Right lobe of liver (tissue), 4 donors: ENCODE measurements at regions not wholly inside any gene's neighbourhood (a gene's known extent, or its start where the extent isn't known, plus 50 kb on each side); places are given as distances from the start of the nearest gene placed in this dataset.

Source experiments
- POLR2A ChIP-seq: fragments of 450-650 bp; IDR thresholded peaks from one replicate; pipeline ENCODE4 v1.6.1; 2017; ENCODE audit warnings: antibody characterized with exemption, mild to moderate bottlenecking
- TF ChIP-seq, protein P1 (sequence below), 4 donors: fragments of 200-600 bp in 3 of 4; fragments of 450-650 bp in 1 of 4; IDR thresholded peaks; one replicate each; pipeline versions ENCODE4 v1.5.1 to v1.8.0; 2016 to 2022; ENCODE audit warnings: antibody characterized with exemption in 4 of 4, mild to moderate bottlenecking in 2 of 4
- donor health status: DM: no; HTN: no; CAD: no.
- donor health status: DM: no; HTN: no; CAD: no.
- donor health status: DM: no; HTN: yes; CAD: no.

DNA sequence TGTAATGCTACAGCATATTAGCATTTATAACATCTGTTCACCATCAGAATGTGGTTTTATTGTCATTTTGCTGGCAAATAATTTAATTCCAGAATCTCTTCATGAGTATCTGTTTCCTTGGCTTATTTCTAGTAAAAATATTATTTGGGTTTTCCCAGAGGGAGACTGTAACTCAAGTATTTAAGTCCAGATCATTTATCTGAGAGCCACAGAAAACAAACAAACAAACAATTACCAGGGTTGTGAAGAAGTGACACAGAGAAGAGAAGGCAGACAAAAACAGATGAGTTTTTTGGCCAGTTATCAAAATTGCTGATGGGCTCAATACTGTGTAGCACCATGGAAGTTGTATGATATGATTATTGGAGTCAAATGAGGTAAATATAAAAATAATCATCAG is 515.1 kb downstream of the TECRL start:
- TF ChIP-seq POLR2A, result no peak
- TF ChIP-seq, protein P1, sequence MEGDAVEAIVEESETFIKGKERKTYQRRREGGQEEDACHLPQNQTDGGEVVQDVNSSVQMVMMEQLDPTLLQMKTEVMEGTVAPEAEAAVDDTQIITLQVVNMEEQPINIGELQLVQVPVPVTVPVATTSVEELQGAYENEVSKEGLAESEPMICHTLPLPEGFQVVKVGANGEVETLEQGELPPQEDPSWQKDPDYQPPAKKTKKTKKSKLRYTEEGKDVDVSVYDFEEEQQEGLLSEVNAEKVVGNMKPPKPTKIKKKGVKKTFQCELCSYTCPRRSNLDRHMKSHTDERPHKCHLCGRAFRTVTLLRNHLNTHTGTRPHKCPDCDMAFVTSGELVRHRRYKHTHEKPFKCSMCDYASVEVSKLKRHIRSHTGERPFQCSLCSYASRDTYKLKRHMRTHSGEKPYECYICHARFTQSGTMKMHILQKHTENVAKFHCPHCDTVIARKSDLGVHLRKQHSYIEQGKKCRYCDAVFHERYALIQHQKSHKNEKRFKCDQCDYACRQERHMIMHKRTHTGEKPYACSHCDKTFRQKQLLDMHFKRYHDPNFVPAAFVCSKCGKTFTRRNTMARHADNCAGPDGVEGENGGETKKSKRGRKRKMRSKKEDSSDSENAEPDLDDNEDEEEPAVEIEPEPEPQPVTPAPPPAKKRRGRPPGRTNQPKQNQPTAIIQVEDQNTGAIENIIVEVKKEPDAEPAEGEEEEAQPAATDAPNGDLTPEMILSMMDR (IDR thresholded peaks at IDR 0.05), result no peak
